ENCODE measurements at regions not wholly inside any gene's neighbourhood (a gene's known extent, or its start where the extent isn't known, plus 50 kb on each side); places are given as distances from the start of the nearest gene placed in this dataset.

GRCh38 chr5:72634444-72634843 is 127.2 kb upstream of the ZNF366 start:
- no peak overlapping the region for H3K4me3 ChIP-seq
- H3K27ac ChIP-seq = no peak overlapping the region
- H3K36me3 ChIP-seq = no peaks in the 10 kb centered on the region
- DNase-seq = no peak
- intact Hi-C loops (cut with DNase I) = no loop called here
- no peaks in the 10 kb centered on the region for H3K27me3 ChIP-seq
- H3K4me1 ChIP-seq = peaks cover 4% of the 10 kb centered on the region
- ATAC-seq = peak; percentile 42
- H3K9me3 ChIP-seq = no peaks in the 10 kb centered on the region
- TF ChIP-seq CTCF (IDR thresholded peaks at IDR 0.05) = no peak

- Histone ChIP-seq H3K27ac (no peak overlapping the region), H3K27me3 (no peaks in the 10 kb centered on the region), H3K4me3 (no peak overlapping the region), H3K36me3 (no peaks in the 10 kb centered on the region), H3K4me1 (peaks cover 4% of the 10 kb centered on the region), H3K9me3 (no peaks in the 10 kb centered on the region)
- DNase-seq (no peak), ATAC-seq (no peak)
- intact Hi-C loops (cut with DNase I) = no loop called here
- TF ChIP-seq CTCF (IDR thresholded peaks at IDR 0.05) = no peak
These were observed 126.4 kb upstream of the ZNF366 start for GRCh38 chr5:72633649-72634048.

- Histone ChIP-seq H3K27ac (no peak overlapping the region), H3K4me1 (peaks cover 4% of the 10 kb centered on the region), H3K36me3 (no peaks in the 10 kb centered on the region), H3K4me3 (no peak overlapping the region), H3K27me3 (no peaks in the 10 kb centered on the region), H3K9me3 (no peaks in the 10 kb centered on the region)
- no peak for DNase-seq
- ATAC-seq = no peak
- no peak for TF ChIP-seq CTCF (IDR thresholded peaks at IDR 0.05)
- intact Hi-C loops (cut with DNase I) = no loop called here
These were observed 125.8 kb upstream of the ZNF366 start for GRCh38 chr5:72633041-72633445.

- intact Hi-C loops (cut with DNase I) = no loop called here
- H3K9me3 ChIP-seq = no peaks in the 10 kb centered on the region
- DNase-seq = no peak
- H3K27me3 ChIP-seq = no peaks in the 10 kb centered on the region
- no peak for TF ChIP-seq CTCF (IDR thresholded peaks at IDR 0.05)
- no peak for ATAC-seq
- no peak overlapping the region for H3K4me3 ChIP-seq
- peaks cover 4% of the 10 kb centered on the region for H3K4me1 ChIP-seq
- H3K36me3 ChIP-seq = no peaks in the 10 kb centered on the region
- no peak overlapping the region for H3K27ac ChIP-seq
These were observed 123.5 kb upstream of the ZNF366 start for GRCh38 chr5:72630721-72631120.

- no peak for DNase-seq
- peaks cover 4% of the 10 kb centered on the region for H3K4me1 ChIP-seq
- H3K27ac ChIP-seq = no peak overlapping the region
- H3K36me3 ChIP-seq = no peaks in the 10 kb centered on the region
- ATAC-seq = no peak
- H3K4me3 ChIP-seq = no peak overlapping the region
- no peak for TF ChIP-seq CTCF (IDR thresholded peaks at IDR 0.05)
- intact Hi-C loops (cut with DNase I) = no loop called here
- H3K9me3 ChIP-seq = no peaks in the 10 kb centered on the region
- H3K27me3 ChIP-seq = no peaks in the 10 kb centered on the region
These were observed 122.9 kb upstream of the ZNF366 start for GRCh38 chr5:72630081-72630480.

- no peaks in the 10 kb centered on the region for H3K27me3 ChIP-seq
- DNase-seq (no peak), ATAC-seq (no peak)
- no peaks in the 10 kb centered on the region for H3K9me3 ChIP-seq
- H3K27ac ChIP-seq = no peak overlapping the region
- no peak overlapping the region for H3K4me3 ChIP-seq
- intact Hi-C loops (cut with DNase I) = no loop called here
- H3K36me3 ChIP-seq = no peaks in the 10 kb centered on the region
- TF ChIP-seq CTCF (IDR thresholded peaks at IDR 0.05) = no peak
- peaks cover 8% of the 10 kb centered on the region for H3K4me1 ChIP-seq
These were observed 121.7 kb upstream of the ZNF366 start for GRCh38 chr5:72628771-72629371.

All from upper lobe of right lung (tissue), 1 donor.